ENCODE measurements at regions not wholly inside any gene's neighbourhood (a gene's known extent, or its start where the extent isn't known, plus 50 kb on each side); places are given as distances from the start of the nearest gene placed in this dataset.

GRCh38 chr4:184933311-184933710 lies 85.0 kb upstream of the HELT start:
- Mint-ChIP-seq H3K27ac (no peak overlapping the region), H3K4me3 (ENCODE audit: low read depth) (no peak overlapping the region), H3K27me3 (no peaks in the 10 kb centered on the region), H3K36me3 (ENCODE audit: insufficient read depth) (no peaks in the 10 kb centered on the region), H3K9me3 (ENCODE audit: low read depth) (peaks cover 5% of the 10 kb centered on the region), H3K4me1 (ENCODE audit: low read depth) (peaks cover 12% of the 10 kb centered on the region)
- no peak for TF ChIP-seq CTCF (IDR thresholded peaks at IDR 0.05; ENCODE audit: unreplicated experiment)
- no peak for DNase-seq (ENCODE audit: low spot score, unreplicated experiment)

- Mint-ChIP-seq H3K4me1 (ENCODE audit: low read depth) (peaks cover 12% of the 10 kb centered on the region), H3K27me3 (no peaks in the 10 kb centered on the region), H3K9me3 (ENCODE audit: low read depth) (peaks cover 8% of the 10 kb centered on the region), H3K36me3 (ENCODE audit: insufficient read depth) (no peaks in the 10 kb centered on the region), H3K27ac (no peak overlapping the region), H3K4me3 (ENCODE audit: low read depth) (no peak overlapping the region)
- no peak for DNase-seq (ENCODE audit: low spot score, unreplicated experiment)
- no peak for TF ChIP-seq CTCF (IDR thresholded peaks at IDR 0.05; ENCODE audit: unreplicated experiment)
Measured at GRCh38 chr4:184934184-184934583, 84.1 kb upstream of the HELT start.

GRCh38 chr4:184934961-184935360 lies 83.3 kb upstream of the HELT start:
- peak overlapping the region; percentile 14 for H3K27ac Mint-ChIP-seq
- TF ChIP-seq CTCF (IDR thresholded peaks at IDR 0.05; ENCODE audit: unreplicated experiment) = no peak
- H3K4me3 Mint-ChIP-seq (ENCODE audit: low read depth) = no peak overlapping the region
- H3K4me1 Mint-ChIP-seq (ENCODE audit: low read depth) = peaks cover 12% of the 10 kb centered on the region
- peaks cover under 1% of the 10 kb centered on the region for H3K36me3 Mint-ChIP-seq (ENCODE audit: insufficient read depth)
- H3K27me3 Mint-ChIP-seq = no peaks in the 10 kb centered on the region
- DNase-seq (ENCODE audit: low spot score, unreplicated experiment) = no peak
- H3K9me3 Mint-ChIP-seq (ENCODE audit: low read depth) = peaks cover 10% of the 10 kb centered on the region

DNA sequence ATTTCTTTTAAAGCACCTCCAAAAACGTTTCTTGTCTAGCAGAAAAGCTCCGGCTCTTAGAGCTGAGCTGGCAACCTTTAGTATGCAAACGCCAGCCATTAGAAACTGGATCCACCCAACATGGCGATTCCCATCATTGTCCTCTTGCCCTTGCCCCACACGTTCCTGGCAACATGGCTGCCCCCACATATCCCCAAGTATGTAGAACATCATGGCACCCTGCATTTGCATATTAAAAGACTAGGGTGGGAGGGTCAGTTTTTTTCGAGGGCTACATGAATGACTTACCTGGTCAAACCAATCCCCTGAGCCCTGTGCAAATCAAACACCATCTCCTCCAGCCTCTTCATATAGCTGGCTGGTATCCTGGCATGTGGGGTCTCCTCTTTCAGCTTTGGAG lies 82.2 kb upstream of the HELT start:
- Mint-ChIP-seq H3K36me3 (ENCODE audit: insufficient read depth) (peaks cover 5% of the 10 kb centered on the region), H3K27ac (no peak overlapping the region), H3K4me3 (ENCODE audit: low read depth) (no peak overlapping the region), H3K4me1 (ENCODE audit: low read depth) (peaks cover 12% of the 10 kb centered on the region), H3K27me3 (no peaks in the 10 kb centered on the region), H3K9me3 (ENCODE audit: low read depth) (peaks cover 17% of the 10 kb centered on the region)
- DNase-seq (ENCODE audit: low spot score, unreplicated experiment) = no peak
- TF ChIP-seq CTCF (IDR thresholded peaks at IDR 0.05; ENCODE audit: unreplicated experiment) = no peak

DNA sequence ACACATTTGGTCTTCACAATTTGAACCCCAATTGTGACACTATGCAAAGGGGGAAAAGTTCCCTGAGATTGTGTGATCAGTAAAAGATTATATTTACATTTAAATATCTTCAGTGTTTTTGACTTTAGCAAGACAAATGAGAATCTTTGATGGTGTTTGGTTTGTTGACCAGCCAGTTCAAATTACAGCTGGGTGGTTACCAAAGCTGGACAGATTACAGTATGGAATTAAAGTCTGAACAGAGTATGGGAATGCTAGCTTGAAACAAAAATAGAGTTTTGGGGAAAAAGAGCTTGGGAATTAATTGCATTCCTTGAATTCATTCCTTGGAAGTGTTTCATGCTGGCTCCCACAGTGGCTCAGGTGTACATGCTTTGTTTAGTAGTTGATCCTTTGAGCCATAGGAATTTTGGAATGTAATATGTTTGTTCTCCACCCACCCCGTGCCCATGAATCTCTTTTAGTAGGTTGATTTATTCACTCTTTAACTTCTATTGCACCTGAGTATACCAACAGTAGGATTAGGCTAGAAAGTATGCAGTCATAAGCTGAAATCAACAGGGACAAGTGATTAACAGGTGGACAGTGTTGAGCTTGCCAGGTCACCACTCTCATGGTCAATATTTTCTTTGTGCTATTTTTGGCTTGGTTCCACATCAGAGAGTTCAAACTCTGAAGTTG lies 81.1 kb upstream of the HELT start:
- H3K4me1 Mint-ChIP-seq (ENCODE audit: low read depth) = peaks cover 12% of the 10 kb centered on the region
- no peak for DNase-seq (ENCODE audit: low spot score, unreplicated experiment)
- no peaks in the 10 kb centered on the region for H3K27me3 Mint-ChIP-seq
- TF ChIP-seq CTCF (IDR thresholded peaks at IDR 0.05; ENCODE audit: unreplicated experiment) = no peak
- peak overlapping the region; percentile 37 for H3K4me3 Mint-ChIP-seq (ENCODE audit: low read depth)
- peaks cover 5% of the 10 kb centered on the region for H3K36me3 Mint-ChIP-seq (ENCODE audit: insufficient read depth)
- peaks cover 17% of the 10 kb centered on the region for H3K9me3 Mint-ChIP-seq (ENCODE audit: low read depth)
- peak overlapping the region; percentile 79 for H3K27ac Mint-ChIP-seq
